ENCODE measurements at regions not wholly inside any gene's neighbourhood (a gene's known extent, or its start where the extent isn't known, plus 50 kb on each side); places are given as distances from the start of the nearest gene placed in this dataset.

DNA sequence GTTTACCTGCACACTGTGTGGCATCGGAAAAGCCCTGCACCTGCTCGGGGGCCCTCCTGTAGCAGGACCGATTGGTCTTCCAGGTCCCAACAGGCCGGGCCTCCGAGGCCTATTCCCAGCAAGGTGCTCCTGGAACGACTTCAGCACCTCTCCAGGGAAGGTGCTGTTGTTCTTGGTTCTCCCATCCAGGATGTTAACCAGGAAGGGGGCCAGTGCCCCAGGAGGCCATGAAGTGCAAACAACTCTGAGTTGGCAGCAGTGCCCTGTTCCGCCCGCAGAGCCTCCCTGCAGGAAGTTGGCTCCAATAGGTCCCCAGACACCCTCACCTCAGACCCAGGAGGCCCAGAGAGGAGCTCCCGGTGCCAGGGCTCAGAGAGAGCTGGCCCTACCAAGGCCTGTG is 64.0 kb upstream of the DUSP5 start:
- Histone ChIP-seq H3K4me3 (ENCODE audit: low read length in 2 of 2) (no peak overlapping the region), H3K18ac (ENCODE audit: low read length) (peak overlapping the region; percentile 44), H3K79me1 (ENCODE audit: low read depth, low read length) (peaks cover 2% of the 10 kb centered on the region), H4K8ac (ENCODE audit: low read depth, low read length) (no peak overlapping the region), H4K91ac (ENCODE audit: low read depth, low read length, poor library complexity) (no peak overlapping the region), H2AFZ (ENCODE audit: low read length) (no peak overlapping the region), H3K23ac (ENCODE audit: low read depth, low read length, poor library complexity) (no peak overlapping the region), H3K4me2 (ENCODE audit: insufficient read depth, low read length, poor library complexity, severe bottlenecking) (no peak overlapping the region), H2BK5ac (ENCODE audit: low read length) (no peak overlapping the region), H2BK120ac (ENCODE audit: low read depth, low read length) (no peak overlapping the region), H3K14ac (ENCODE audit: low read length) (no peak overlapping the region), H2BK15ac (ENCODE audit: low read length) (no peak overlapping the region), H3K4ac (ENCODE audit: low read length) (no peak overlapping the region), H3K27ac (replicated peaks; ENCODE audit: low read length) (no peak overlapping the region), H3K9me3 (replicated peaks in 1 of 2; ENCODE audit: control insufficient read depth in 2 of 2, insufficient read depth in 1 of 2, low read depth in 1 of 2, low read length in 2 of 2) (peaks cover 0 to 1% of the 10 kb centered on the region in 2 donors), H2AK5ac (ENCODE audit: low read depth, low read length) (peak overlapping the region; percentile 5), H3K9ac (ENCODE audit: low read depth, low read length, poor library complexity) (no peak overlapping the region), H3K36me3 (replicated peaks in 1 of 2; ENCODE audit: control insufficient read depth in 2 of 2, insufficient read depth in 2 of 2, low read length in 2 of 2) (no peaks in the 10 kb centered on the region), H3K4me1 (ENCODE audit: control insufficient read depth in 2 of 2, insufficient read depth in 1 of 2, low read depth in 1 of 2, low read length in 2 of 2) (no peaks in the 10 kb centered on the region), H3K27me3 (ENCODE audit: control insufficient read depth in 3 of 3, insufficient read depth in 3 of 3, low read depth in 1 of 3, low read length in 3 of 3) (no peaks in the 10 kb centered on the region), H2BK12ac (ENCODE audit: low read length) (no peak overlapping the region)
- DNase-seq (ENCODE audit: low spot score): no peak
- WGBS, 2 donors (ENCODE audit: extremely low coverage in 2 of 2, insufficient read length in 2 of 2, insufficient replicate concordance in 1 of 2): no CpG with 5 or more reads among the region's 9 CpGs

DNA sequence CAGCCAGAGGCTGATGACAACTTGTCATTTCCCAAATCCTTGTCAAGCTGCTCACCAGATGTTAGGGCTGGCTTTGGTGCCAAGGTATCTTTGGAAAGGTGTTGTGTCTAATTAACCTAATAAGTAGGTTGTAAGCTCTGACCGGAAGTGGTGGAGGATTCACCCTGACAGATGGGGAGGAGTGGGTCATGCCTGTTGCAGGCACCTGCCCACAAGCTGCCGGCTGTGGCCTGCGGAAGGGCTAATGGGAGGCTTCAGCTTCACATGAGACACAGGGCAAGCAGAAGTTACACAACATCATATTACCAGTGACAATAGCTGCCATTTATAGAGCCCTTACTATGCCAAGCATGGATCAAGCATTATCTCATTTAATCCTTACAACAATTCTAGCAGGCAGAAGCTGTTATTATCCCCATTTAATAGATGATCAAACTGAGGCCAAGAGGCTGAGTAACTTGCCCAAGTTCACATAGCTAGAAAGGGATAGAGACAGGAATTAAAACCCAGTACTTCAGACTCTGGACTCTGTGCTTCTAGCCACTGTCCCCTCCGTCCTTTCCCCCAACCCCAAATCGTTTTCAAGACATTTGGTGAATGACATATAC is 63.1 kb upstream of the DUSP5 start:
- no peak overlapping the region for H3K27ac ChIP-seq (replicated peaks; ENCODE audit: low read length)
- H2BK120ac ChIP-seq (ENCODE audit: low read depth, low read length): no peak overlapping the region
- H3K4me1 ChIP-seq (ENCODE audit: control insufficient read depth in 2 of 2, insufficient read depth in 1 of 2, low read depth in 1 of 2, low read length in 2 of 2): no peaks in the 10 kb centered on the region
- H3K9me3 ChIP-seq (replicated peaks in 1 of 2; ENCODE audit: control insufficient read depth in 2 of 2, insufficient read depth in 1 of 2, low read depth in 1 of 2, low read length in 2 of 2): peaks cover 0 to 1% of the 10 kb centered on the region in 2 donors
- H3K79me1 ChIP-seq (ENCODE audit: low read depth, low read length): peaks cover 2% of the 10 kb centered on the region
- no peak overlapping the region for H4K91ac ChIP-seq (ENCODE audit: low read depth, low read length, poor library complexity)
- H2AK5ac ChIP-seq (ENCODE audit: low read depth, low read length): no peak overlapping the region
- H4K8ac ChIP-seq (ENCODE audit: low read depth, low read length): no peak overlapping the region
- no peaks in the 10 kb centered on the region for H3K36me3 ChIP-seq (replicated peaks in 1 of 2; ENCODE audit: control insufficient read depth in 2 of 2, insufficient read depth in 2 of 2, low read length in 2 of 2)
- no peak overlapping the region for H3K14ac ChIP-seq (ENCODE audit: low read length)
- no peak for DNase-seq (ENCODE audit: low spot score)
- no peaks in the 10 kb centered on the region for H3K27me3 ChIP-seq (ENCODE audit: control insufficient read depth in 3 of 3, insufficient read depth in 3 of 3, low read depth in 1 of 3, low read length in 3 of 3)
- H3K4me3 ChIP-seq (ENCODE audit: low read length in 2 of 2): no peak overlapping the region
- H3K9ac ChIP-seq (ENCODE audit: low read depth, low read length, poor library complexity): no peak overlapping the region
- no peak overlapping the region for H2BK5ac ChIP-seq (ENCODE audit: low read length)
- no peak overlapping the region for H2AFZ ChIP-seq (ENCODE audit: low read length)
- no peak overlapping the region for H2BK15ac ChIP-seq (ENCODE audit: low read length)
- no peak overlapping the region for H3K23ac ChIP-seq (ENCODE audit: low read depth, low read length, poor library complexity)
- WGBS, 2 donors (ENCODE audit: extremely low coverage in 2 of 2, insufficient read length in 2 of 2, insufficient replicate concordance in 1 of 2): no CpG with 5 or more reads among the region's 5 CpGs
- H3K4ac ChIP-seq (ENCODE audit: low read length): no peak overlapping the region
- H3K18ac ChIP-seq (ENCODE audit: low read length): no peak overlapping the region
- H3K4me2 ChIP-seq (ENCODE audit: insufficient read depth, low read length, poor library complexity, severe bottlenecking): no peak overlapping the region
- H2BK12ac ChIP-seq (ENCODE audit: low read length): no peak overlapping the region

DNA sequence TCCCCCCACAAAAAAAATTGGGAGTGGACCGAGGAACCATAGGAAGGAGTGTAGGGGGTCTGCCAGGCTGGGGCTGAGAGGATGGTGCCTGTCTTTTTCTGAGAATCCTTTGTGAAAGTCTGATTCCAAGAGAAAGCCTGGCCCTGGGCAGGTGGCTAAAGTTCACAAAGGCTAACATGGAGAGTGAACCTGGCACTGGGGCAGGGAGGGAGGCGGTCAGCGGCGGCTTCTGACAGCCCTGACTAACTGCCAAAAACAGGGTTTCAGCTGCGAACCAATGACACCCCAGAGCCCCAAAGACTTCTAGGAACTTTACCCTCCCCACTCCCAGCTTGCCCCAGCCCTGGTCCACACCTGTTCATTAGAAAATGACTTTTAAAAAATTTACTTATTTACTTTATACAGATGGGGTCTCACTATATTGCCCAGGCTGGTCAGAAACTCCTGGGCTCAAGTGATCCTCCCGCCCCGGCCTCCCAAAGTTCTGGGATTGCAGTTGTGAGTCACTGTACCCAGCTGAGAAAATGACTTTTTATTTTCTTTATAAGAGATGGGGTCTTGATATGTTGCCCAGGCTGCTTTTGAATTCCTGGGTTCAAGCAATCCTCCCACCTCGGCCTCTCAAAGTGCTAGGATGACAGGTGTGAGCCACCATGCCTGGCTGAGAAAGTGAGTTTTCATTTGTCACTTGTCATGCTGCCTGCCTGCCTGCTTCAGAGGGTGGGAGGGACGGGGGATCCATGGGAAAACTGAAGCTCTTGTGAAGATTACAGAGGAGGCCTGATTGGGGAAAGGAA is 61.0 kb upstream of the DUSP5 start:
- Histone ChIP-seq H2BK5ac (ENCODE audit: low read length) (no peak overlapping the region), H3K4ac (ENCODE audit: low read length) (no peak overlapping the region), H2AK5ac (ENCODE audit: low read depth, low read length) (peak overlapping the region; percentile 57), H3K4me2 (ENCODE audit: insufficient read depth, low read length, poor library complexity, severe bottlenecking) (no peak overlapping the region), H3K27ac (replicated peaks; ENCODE audit: low read length) (no peak overlapping the region), H3K23ac (ENCODE audit: low read depth, low read length, poor library complexity) (no peak overlapping the region), H3K9me3 (replicated peaks in 1 of 2; ENCODE audit: control insufficient read depth in 2 of 2, insufficient read depth in 1 of 2, low read depth in 1 of 2, low read length in 2 of 2) (peaks cover 0 to 1% of the 10 kb centered on the region in 2 donors), H2BK15ac (ENCODE audit: low read length) (no peak overlapping the region), H2BK12ac (ENCODE audit: low read length) (no peak overlapping the region), H3K14ac (ENCODE audit: low read length) (no peak overlapping the region), H3K79me1 (ENCODE audit: low read depth, low read length) (peaks cover 2% of the 10 kb centered on the region), H3K27me3 (ENCODE audit: control insufficient read depth in 3 of 3, insufficient read depth in 3 of 3, low read depth in 1 of 3, low read length in 3 of 3) (no peaks in the 10 kb centered on the region), H4K8ac (ENCODE audit: low read depth, low read length) (no peak overlapping the region), H3K36me3 (replicated peaks in 1 of 2; ENCODE audit: control insufficient read depth in 2 of 2, insufficient read depth in 2 of 2, low read length in 2 of 2) (no peaks in the 10 kb centered on the region), H3K9ac (ENCODE audit: low read depth, low read length, poor library complexity) (no peak overlapping the region), H3K4me1 (ENCODE audit: control insufficient read depth in 2 of 2, insufficient read depth in 1 of 2, low read depth in 1 of 2, low read length in 2 of 2) (peaks cover 0 to under 1% of the 10 kb centered on the region in 2 donors), H3K18ac (ENCODE audit: low read length) (no peak overlapping the region), H2AFZ (ENCODE audit: low read length) (no peak overlapping the region), H3K4me3 (ENCODE audit: low read length in 2 of 2) (no peak overlapping the region), H2BK120ac (ENCODE audit: low read depth, low read length) (no peak overlapping the region), H4K91ac (ENCODE audit: low read depth, low read length, poor library complexity) (no peak overlapping the region)
- DNase-seq (ENCODE audit: low spot score): no peak
- no CpG with 5 or more reads among the region's 9 CpGs for WGBS, 2 donors (ENCODE audit: extremely low coverage in 2 of 2, insufficient read length in 2 of 2, insufficient replicate concordance in 1 of 2)

DNA sequence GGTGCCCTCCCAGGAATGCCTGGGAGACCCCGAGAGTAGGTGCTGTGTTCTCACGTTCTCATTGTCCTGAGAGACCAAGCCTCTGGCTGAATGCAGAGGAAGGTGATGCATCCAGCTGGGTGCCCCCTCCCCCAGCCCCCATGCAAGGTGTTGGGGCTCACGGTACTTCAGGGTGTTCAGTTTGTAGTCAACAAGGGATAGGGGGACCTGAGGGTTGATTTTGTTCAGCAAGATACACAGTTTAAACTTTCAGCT is 60.4 kb upstream of the DUSP5 start:
- Histone ChIP-seq H3K79me1 (ENCODE audit: low read depth, low read length) (peaks cover 2% of the 10 kb centered on the region), H2BK12ac (ENCODE audit: low read length) (no peak overlapping the region), H3K27ac (replicated peaks; ENCODE audit: low read length) (no peak overlapping the region), H2AFZ (ENCODE audit: low read length) (no peak overlapping the region), H4K8ac (ENCODE audit: low read depth, low read length) (no peak overlapping the region), H3K27me3 (ENCODE audit: control insufficient read depth in 3 of 3, insufficient read depth in 3 of 3, low read depth in 1 of 3, low read length in 3 of 3) (no peaks in the 10 kb centered on the region), H3K4me1 (ENCODE audit: control insufficient read depth in 2 of 2, insufficient read depth in 1 of 2, low read depth in 1 of 2, low read length in 2 of 2) (peaks cover 0 to 4% of the 10 kb centered on the region in 2 donors), H4K91ac (ENCODE audit: low read depth, low read length, poor library complexity) (no peak overlapping the region), H3K9ac (ENCODE audit: low read depth, low read length, poor library complexity) (no peak overlapping the region), H3K4ac (ENCODE audit: low read length) (peak overlapping the region; percentile 59), H3K14ac (ENCODE audit: low read length) (peak overlapping the region; percentile 50), H3K4me3 (ENCODE audit: low read length in 2 of 2) (no peak overlapping the region), H3K9me3 (replicated peaks in 1 of 2; ENCODE audit: control insufficient read depth in 2 of 2, insufficient read depth in 1 of 2, low read depth in 1 of 2, low read length in 2 of 2) (peaks cover 0 to 1% of the 10 kb centered on the region in 2 donors), H2BK5ac (ENCODE audit: low read length) (no peak overlapping the region), H3K18ac (ENCODE audit: low read length) (no peak overlapping the region), H2AK5ac (ENCODE audit: low read depth, low read length) (no peak overlapping the region), H3K23ac (ENCODE audit: low read depth, low read length, poor library complexity) (no peak overlapping the region), H3K4me2 (ENCODE audit: insufficient read depth, low read length, poor library complexity, severe bottlenecking) (no peak overlapping the region), H2BK15ac (ENCODE audit: low read length) (no peak overlapping the region), H2BK120ac (ENCODE audit: low read depth, low read length) (no peak overlapping the region), H3K36me3 (replicated peaks in 1 of 2; ENCODE audit: control insufficient read depth in 2 of 2, insufficient read depth in 2 of 2, low read length in 2 of 2) (no peaks in the 10 kb centered on the region)
- no CpG with 5 or more reads among the region's 3 CpGs for WGBS, 2 donors (ENCODE audit: extremely low coverage in 2 of 2, insufficient read length in 2 of 2, insufficient replicate concordance in 1 of 2)
- DNase-seq (ENCODE audit: low spot score): no peak

Measured in neuronal stem cell (in vitro differentiated cells).